ENCODE measurements at regions not wholly inside any gene's neighbourhood (a gene's known extent, or its start where the extent isn't known, plus 50 kb on each side); places are given as distances from the start of the nearest gene placed in this dataset.

DNA sequence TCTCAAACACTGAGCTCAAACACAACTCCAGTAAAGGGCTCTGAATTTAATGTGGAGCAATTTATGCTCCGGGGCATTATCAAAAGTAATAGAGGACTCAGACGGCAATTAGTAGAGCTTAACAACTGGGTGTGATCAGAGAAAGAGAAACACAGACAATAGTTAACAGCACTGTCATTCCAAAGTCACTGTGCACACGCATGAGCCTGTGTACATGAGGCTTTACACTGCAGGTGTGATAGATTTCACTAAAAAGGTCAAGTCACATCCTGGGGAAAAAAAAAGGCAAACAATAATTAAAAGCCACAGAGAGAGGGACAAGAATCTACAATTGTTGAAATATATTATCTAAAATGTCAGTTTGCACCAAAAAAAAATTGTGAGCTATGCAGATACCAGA lies 956.5 kb downstream of the CDH18 start:
- no CpG with 5 or more reads among the region's 3 CpGs for WGBS (ENCODE audit: insufficient coverage, low lambda C conversion rate)
- Histone ChIP-seq H3K27ac (ENCODE audit: low read length) (no peak overlapping the region), H3K9me3 (ENCODE audit: control insufficient read depth, low read depth, low read length) (no peaks in the 10 kb centered on the region), H3K36me3 (ENCODE audit: control insufficient read depth, insufficient read depth, low read length) (no peaks in the 10 kb centered on the region), H3K4me3 (ENCODE audit: low read length) (no peak overlapping the region), H3K4me1 (ENCODE audit: control insufficient read depth, insufficient read depth, low read length) (no peaks in the 10 kb centered on the region), H3K27me3 (ENCODE audit: control insufficient read depth, insufficient read depth, low read length) (no peaks in the 10 kb centered on the region)
- no peak for DNase-seq

DNA sequence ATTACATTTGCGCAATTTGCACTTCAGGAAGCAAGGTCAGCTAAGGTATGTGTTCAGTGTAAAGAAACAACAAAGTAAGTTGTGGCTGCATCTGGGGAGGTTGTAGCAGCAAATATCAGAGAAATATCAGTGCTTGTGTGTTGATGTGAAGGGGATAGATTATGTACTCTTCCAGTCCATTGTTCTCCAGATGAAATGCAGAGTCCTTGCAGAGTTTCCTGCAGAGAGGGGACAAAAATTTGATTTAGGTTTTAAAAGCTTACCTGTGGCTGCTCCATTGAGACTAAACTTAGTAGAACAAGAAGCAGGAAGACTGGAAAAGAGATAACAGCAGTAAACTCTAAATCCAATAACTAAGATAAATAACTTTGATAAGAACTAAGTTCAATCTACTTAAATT lies 952.2 kb downstream of the CDH18 start:
- H3K36me3 ChIP-seq (ENCODE audit: control insufficient read depth, insufficient read depth, low read length) = no peaks in the 10 kb centered on the region
- H3K4me1 ChIP-seq (ENCODE audit: control insufficient read depth, insufficient read depth, low read length) = no peaks in the 10 kb centered on the region
- H3K27ac ChIP-seq (ENCODE audit: low read length) = no peak overlapping the region
- no peaks in the 10 kb centered on the region for H3K9me3 ChIP-seq (ENCODE audit: control insufficient read depth, low read depth, low read length)
- no peak for DNase-seq
- H3K4me3 ChIP-seq (ENCODE audit: low read length) = no peak overlapping the region
- no peaks in the 10 kb centered on the region for H3K27me3 ChIP-seq (ENCODE audit: control insufficient read depth, insufficient read depth, low read length)
- WGBS (ENCODE audit: insufficient coverage, low lambda C conversion rate) = no CpG with 5 or more reads among the region's 1 CpG

DNA sequence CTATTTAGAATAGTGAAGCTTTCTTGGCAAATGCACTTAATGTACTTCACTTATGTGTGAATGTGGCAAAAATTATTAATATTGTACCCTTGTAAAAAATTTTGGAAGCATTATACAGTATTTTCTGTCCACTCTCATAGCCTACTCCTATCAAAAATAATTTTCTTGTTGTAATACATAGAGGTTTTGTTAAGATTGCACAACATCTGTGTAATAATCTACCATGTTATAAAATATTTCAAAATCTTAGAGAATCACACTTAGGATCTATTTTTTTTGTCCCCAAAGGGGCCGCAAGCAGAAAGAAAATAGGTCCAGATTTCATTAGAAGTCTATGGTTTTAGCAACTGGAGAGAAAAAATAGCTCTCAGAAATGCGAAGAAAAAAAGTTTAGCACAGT lies 945.9 kb downstream of the CDH18 start:
- H3K4me1 ChIP-seq (ENCODE audit: control insufficient read depth, insufficient read depth, low read length) = no peaks in the 10 kb centered on the region
- WGBS (ENCODE audit: insufficient coverage, low lambda C conversion rate) = 94% methylated on average over 2 of the region's 2 CpGs

DNA sequence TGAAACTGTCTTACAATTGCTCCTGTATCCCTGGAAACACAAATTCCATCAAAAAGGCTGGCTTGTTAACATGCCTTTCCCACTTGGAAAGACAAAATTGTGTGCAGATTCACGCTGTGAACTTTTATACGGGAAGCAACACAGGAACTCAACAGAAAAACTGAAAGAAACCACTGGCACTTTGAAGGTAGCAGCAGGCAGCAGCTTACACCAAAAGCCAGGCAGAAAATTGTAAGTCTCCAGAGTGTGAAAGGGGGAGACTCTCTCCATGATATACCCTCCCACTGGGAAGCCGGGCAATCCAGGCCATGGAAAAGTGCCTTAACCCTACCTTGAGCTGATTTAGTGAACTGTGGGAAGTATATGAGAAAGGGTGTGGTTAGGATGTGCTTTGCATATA lies 943.7 kb downstream of the CDH18 start:
- Histone ChIP-seq H3K4me1 (ENCODE audit: control insufficient read depth, insufficient read depth, low read length) (no peaks in the 10 kb centered on the region), H3K9me3 (ENCODE audit: control insufficient read depth, low read depth, low read length) (no peaks in the 10 kb centered on the region), H3K27me3 (ENCODE audit: control insufficient read depth, insufficient read depth, low read length) (no peaks in the 10 kb centered on the region), H3K36me3 (ENCODE audit: control insufficient read depth, insufficient read depth, low read length) (no peaks in the 10 kb centered on the region), H3K4me3 (ENCODE audit: low read length) (no peak overlapping the region), H3K27ac (ENCODE audit: low read length) (no peak overlapping the region)
- 70% methylated on average over 2 of the region's 3 CpGs for WGBS (ENCODE audit: insufficient coverage, low lambda C conversion rate)
- no peak for DNase-seq

More for the DNA sequence above, 945.9 kb downstream of the CDH18 start:
- Histone ChIP-seq H3K36me3 (ENCODE audit: control insufficient read depth, insufficient read depth, low read length) (no peaks in the 10 kb centered on the region), H3K27ac (ENCODE audit: low read length) (no peak overlapping the region), H3K27me3 (ENCODE audit: control insufficient read depth, insufficient read depth, low read length) (no peaks in the 10 kb centered on the region), H3K4me3 (ENCODE audit: low read length) (no peak overlapping the region), H3K9me3 (ENCODE audit: control insufficient read depth, low read depth, low read length) (no peaks in the 10 kb centered on the region)
- no peak for DNase-seq

GRCh38 chr5:19044931-19045695 lies 942.9 kb downstream of the CDH18 start:
- no peak overlapping the region for H3K27ac ChIP-seq (ENCODE audit: low read length)
- no peaks in the 10 kb centered on the region for H3K36me3 ChIP-seq (ENCODE audit: control insufficient read depth, insufficient read depth, low read length)
- DNase-seq = no peak
- H3K4me1 ChIP-seq (ENCODE audit: control insufficient read depth, insufficient read depth, low read length) = no peaks in the 10 kb centered on the region
- H3K9me3 ChIP-seq (ENCODE audit: control insufficient read depth, low read depth, low read length) = no peaks in the 10 kb centered on the region
- H3K27me3 ChIP-seq (ENCODE audit: control insufficient read depth, insufficient read depth, low read length) = no peaks in the 10 kb centered on the region
- no peak overlapping the region for H3K4me3 ChIP-seq (ENCODE audit: low read length)
- WGBS (ENCODE audit: insufficient coverage, low lambda C conversion rate) = no CpG with 5 or more reads among the region's 7 CpGs

DNA sequence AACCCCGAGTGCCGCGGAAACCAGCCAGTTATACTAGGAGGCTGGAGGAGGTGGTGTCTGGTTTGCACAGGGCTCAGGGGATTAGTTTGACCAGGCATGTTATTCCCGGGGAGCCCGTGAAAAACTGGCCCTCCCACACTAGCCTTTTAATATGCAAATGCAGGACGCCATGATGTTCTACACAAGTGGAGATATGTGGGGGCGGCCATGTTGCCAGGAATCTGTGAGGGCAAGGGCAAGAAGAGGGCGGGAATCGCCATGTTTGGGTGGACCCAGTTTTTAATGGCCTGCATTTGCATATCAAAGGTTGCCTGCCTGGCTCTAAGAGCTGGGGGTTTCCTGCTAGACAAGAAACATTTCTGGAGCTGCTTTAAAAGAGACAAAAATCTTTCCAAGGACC lies 940.7 kb downstream of the CDH18 start:
- Histone ChIP-seq H3K27me3 (ENCODE audit: control insufficient read depth, insufficient read depth, low read length) (no peaks in the 10 kb centered on the region), H3K36me3 (ENCODE audit: control insufficient read depth, insufficient read depth, low read length) (no peaks in the 10 kb centered on the region), H3K4me1 (ENCODE audit: control insufficient read depth, insufficient read depth, low read length) (no peaks in the 10 kb centered on the region), H3K9me3 (ENCODE audit: control insufficient read depth, low read depth, low read length) (no peaks in the 10 kb centered on the region), H3K27ac (ENCODE audit: low read length) (no peak overlapping the region), H3K4me3 (ENCODE audit: low read length) (no peak overlapping the region)
- no CpG with 5 or more reads among the region's 9 CpGs for WGBS (ENCODE audit: insufficient coverage, low lambda C conversion rate)
- DNase-seq = no peak

- DNase-seq = no peak
- Histone ChIP-seq H3K27me3 (ENCODE audit: control insufficient read depth, insufficient read depth, low read length) (no peaks in the 10 kb centered on the region), H3K36me3 (ENCODE audit: control insufficient read depth, insufficient read depth, low read length) (no peaks in the 10 kb centered on the region), H3K4me3 (ENCODE audit: low read length) (no peak overlapping the region), H3K4me1 (ENCODE audit: control insufficient read depth, insufficient read depth, low read length) (no peaks in the 10 kb centered on the region), H3K9me3 (ENCODE audit: control insufficient read depth, low read depth, low read length) (no peaks in the 10 kb centered on the region), H3K27ac (ENCODE audit: low read length) (no peak overlapping the region)
- 33% methylated on average over 1 of the region's 3 CpGs for WGBS (ENCODE audit: insufficient coverage, low lambda C conversion rate)
Observed at GRCh38 chr5:19048726-19049125, 939.3 kb downstream of the CDH18 start.

- Histone ChIP-seq H3K27ac (ENCODE audit: low read length) (no peak overlapping the region), H3K27me3 (ENCODE audit: control insufficient read depth, insufficient read depth, low read length) (no peaks in the 10 kb centered on the region), H3K9me3 (ENCODE audit: control insufficient read depth, low read depth, low read length) (no peaks in the 10 kb centered on the region), H3K4me1 (ENCODE audit: control insufficient read depth, insufficient read depth, low read length) (no peaks in the 10 kb centered on the region), H3K4me3 (ENCODE audit: low read length) (no peak overlapping the region), H3K36me3 (ENCODE audit: control insufficient read depth, insufficient read depth, low read length) (no peaks in the 10 kb centered on the region)
- no peak for DNase-seq
- WGBS (ENCODE audit: insufficient coverage, low lambda C conversion rate) = 100% methylated on average over 1 of the region's 2 CpGs
Observed at GRCh38 chr5:19058216-19058615, 929.8 kb downstream of the CDH18 start.

GRCh38 chr5:19064094-19064493 lies 923.9 kb downstream of the CDH18 start:
- H3K4me1 ChIP-seq (ENCODE audit: control insufficient read depth, insufficient read depth, low read length) = no peaks in the 10 kb centered on the region
- no peaks in the 10 kb centered on the region for H3K9me3 ChIP-seq (ENCODE audit: control insufficient read depth, low read depth, low read length)
- H3K27ac ChIP-seq (ENCODE audit: low read length) = no peak overlapping the region
- no peaks in the 10 kb centered on the region for H3K27me3 ChIP-seq (ENCODE audit: control insufficient read depth, insufficient read depth, low read length)
- no peaks in the 10 kb centered on the region for H3K36me3 ChIP-seq (ENCODE audit: control insufficient read depth, insufficient read depth, low read length)
- no peak overlapping the region for H3K4me3 ChIP-seq (ENCODE audit: low read length)
- no peak for DNase-seq

- Histone ChIP-seq H3K36me3 (ENCODE audit: control insufficient read depth, insufficient read depth, low read length) (no peaks in the 10 kb centered on the region), H3K4me1 (ENCODE audit: control insufficient read depth, insufficient read depth, low read length) (no peaks in the 10 kb centered on the region), H3K27ac (ENCODE audit: low read length) (no peak overlapping the region), H3K27me3 (ENCODE audit: control insufficient read depth, insufficient read depth, low read length) (no peaks in the 10 kb centered on the region), H3K9me3 (ENCODE audit: control insufficient read depth, low read depth, low read length) (no peaks in the 10 kb centered on the region), H3K4me3 (ENCODE audit: low read length) (no peak overlapping the region)
- WGBS (ENCODE audit: insufficient coverage, low lambda C conversion rate) = no CpG with 5 or more reads among the region's 1 CpG
- DNase-seq = no peak
Observed at GRCh38 chr5:19067741-19068140, 920.3 kb downstream of the CDH18 start.

DNA sequence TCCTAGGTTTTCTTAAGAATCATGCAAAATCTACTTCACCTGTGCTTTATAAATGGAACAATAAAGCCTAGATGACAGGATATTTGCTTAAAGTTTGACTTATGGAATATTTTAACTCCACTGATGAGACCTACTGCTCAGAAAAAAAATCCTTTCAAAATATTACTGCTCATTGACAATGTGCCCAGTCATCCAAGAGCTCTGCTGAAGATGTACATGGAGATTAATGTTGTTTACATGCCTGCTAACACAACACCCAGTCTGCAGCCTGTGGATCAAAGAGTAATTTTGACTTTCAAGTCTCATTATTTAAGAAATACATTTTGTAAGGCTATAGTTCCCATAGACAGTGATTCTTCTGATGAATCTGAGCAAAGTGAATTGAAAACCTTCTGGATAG lies 889.6 kb downstream of the CDH18 start:
- no peaks in the 10 kb centered on the region for H3K36me3 ChIP-seq (ENCODE audit: control insufficient read depth, insufficient read depth, low read length)
- H3K27me3 ChIP-seq (ENCODE audit: control insufficient read depth, insufficient read depth, low read length) = no peaks in the 10 kb centered on the region
- no peak overlapping the region for H3K4me3 ChIP-seq (ENCODE audit: low read length)
- H3K9me3 ChIP-seq (ENCODE audit: control insufficient read depth, low read depth, low read length) = no peaks in the 10 kb centered on the region
- H3K27ac ChIP-seq (ENCODE audit: low read length) = no peak overlapping the region
- no peaks in the 10 kb centered on the region for H3K4me1 ChIP-seq (ENCODE audit: control insufficient read depth, insufficient read depth, low read length)
- no peak for DNase-seq
